Renal pelvis (tissue), 1 donor: ENCODE measurements at regions not wholly inside any gene's neighbourhood (a gene's known extent, or its start where the extent isn't known, plus 50 kb on each side); places are given as distances from the start of the nearest gene placed in this dataset.
"Not testable (repeated sequence)": the region's sequence is repeated elsewhere in the genome, so short reads cannot be mapped to it uniquely, and the experiment has no call there.

ENCODE experiments used
- DNase-seq: peaks from one replicate; pipeline ENCODE4 v3.0.0-alpha.2; 2013

- DNase-seq: no peak
These were observed 496.3 kb upstream of the HTR2C start for GRCh38 chrX:114087543-114087942.

- DNase-seq: no peak
These were observed 506.1 kb upstream of the HTR2C start for GRCh38 chrX:114077773-114078172.

GRCh38 chrX:114075073-114075673, 508.7 kb upstream of the HTR2C start:
- no peak for DNase-seq

GRCh38 chrX:114073926-114074325, 510.0 kb upstream of the HTR2C start:
- DNase-seq: no peak

GRCh38 chrX:114071412-114071811, 512.5 kb upstream of the HTR2C start:
- no peak for DNase-seq

- no peak for DNase-seq
These were observed 518.2 kb upstream of the HTR2C start for GRCh38 chrX:114065577-114066223.

- no peak for DNase-seq
These were observed 522.7 kb upstream of the HTR2C start for GRCh38 chrX:114061226-114061625.

GRCh38 chrX:114058988-114059418, 524.9 kb upstream of the HTR2C start:
- DNase-seq: no peak

GRCh38 chrX:114057422-114057821, 526.5 kb upstream of the HTR2C start:
- DNase-seq: not testable (repeated sequence)

- DNase-seq: no peak
These were observed 532.1 kb upstream of the HTR2C start for GRCh38 chrX:114051667-114052315.

GRCh38 chrX:114050075-114050796, 533.6 kb upstream of the HTR2C start:
- no peak for DNase-seq

- no peak for DNase-seq
These were observed 534.8 kb upstream of the HTR2C start for GRCh38 chrX:114049063-114049462.

- no peak for DNase-seq
These were observed 536.3 kb upstream of the HTR2C start for GRCh38 chrX:114047558-114047957.

- no peak for DNase-seq
These were observed 537.1 kb upstream of the HTR2C start for GRCh38 chrX:114046695-114047279.

GRCh38 chrX:114041470-114041869, 542.4 kb upstream of the HTR2C start:
- DNase-seq: not testable (repeated sequence)

GRCh38 chrX:114040661-114041269, 543.1 kb upstream of the HTR2C start:
- not testable (repeated sequence) for DNase-seq

GRCh38 chrX:114040111-114040510, 543.8 kb upstream of the HTR2C start:
- DNase-seq: not testable (repeated sequence)

GRCh38 chrX:114038358-114038757, 545.5 kb upstream of the HTR2C start:
- no peak for DNase-seq

- DNase-seq: no peak
These were observed 546.4 kb upstream of the HTR2C start for GRCh38 chrX:114037515-114037914.

- DNase-seq: no peak
These were observed 554.8 kb upstream of the HTR2C start for GRCh38 chrX:114028907-114029662.

- no peak for DNase-seq
These were observed 566.8 kb upstream of the HTR2C start for GRCh38 chrX:114017086-114017485.
